ENCODE measurements at regions not wholly inside any gene's neighbourhood (a gene's known extent, or its start where the extent isn't known, plus 50 kb on each side); places are given as distances from the start of the nearest gene placed in this dataset.

GRCh38 chr5:3218916-3219650, 376.5 kb upstream of the IRX1 start:
- TF ChIP-seq CTCF (IDR thresholded peaks at IDR 0.05): no peak
- Histone ChIP-seq H3K4me3 (no peak overlapping the region), H3K9me3 (no peaks in the 10 kb centered on the region), H3K4me1 (no peaks in the 10 kb centered on the region), H3K27me3 (ENCODE audit: insufficient read depth in 3 of 3, low read length in 2 of 3) (peaks cover 0 to 4% (median 0%) of the 10 kb centered on the region in 3 donors), H3K27ac (no peak overlapping the region), H3K36me3 (ENCODE audit: insufficient read depth in 1 of 2, low read depth in 1 of 2) (no peaks in the 10 kb centered on the region)
- intact Hi-C loops (cut with DNase I): no loop called here
- 86 to 90% (median 88%) methylated on average over 20 of the region's 20 CpGs for WGBS, 3 donors
- no peak for ATAC-seq
- DNase-seq: no peak

- Histone ChIP-seq H3K9me3 (no peaks in the 10 kb centered on the region), H3K27ac (no peak overlapping the region), H3K36me3 (ENCODE audit: insufficient read depth in 1 of 2, low read depth in 1 of 2) (no peaks in the 10 kb centered on the region), H3K27me3 (ENCODE audit: insufficient read depth in 3 of 3, low read length in 2 of 3) (peaks cover 0 to 4% (median 0%) of the 10 kb centered on the region in 3 donors), H3K4me1 (no peaks in the 10 kb centered on the region), H3K4me3 (no peak overlapping the region)
- intact Hi-C loops (cut with DNase I): no loop called here
- WGBS, 3 donors: 79 to 90% (median 84%) methylated on average over 21 to 22 of the region's 22 CpGs
- no peak for TF ChIP-seq CTCF (IDR thresholded peaks at IDR 0.05)
- ATAC-seq (no peak), DNase-seq (no peak)
These were observed 377.7 kb upstream of the IRX1 start for GRCh38 chr5:3217771-3218495.

- H3K27ac ChIP-seq: no peak overlapping the region
- no peaks in the 10 kb centered on the region for H3K4me1 ChIP-seq
- ATAC-seq: no peak
- WGBS, 3 donors: 82 to 87% (median 86%) methylated on average over 10 of the region's 10 CpGs
- no peak for DNase-seq
- H3K9me3 ChIP-seq: no peaks in the 10 kb centered on the region
- peaks cover 0 to 4% (median 0%) of the 10 kb centered on the region in 3 donors for H3K27me3 ChIP-seq (ENCODE audit: insufficient read depth in 3 of 3, low read length in 2 of 3)
- H3K36me3 ChIP-seq (ENCODE audit: insufficient read depth in 1 of 2, low read depth in 1 of 2): no peaks in the 10 kb centered on the region
- H3K4me3 ChIP-seq: no peak overlapping the region
- intact Hi-C loops (cut with DNase I): no loop called here
- TF ChIP-seq CTCF (IDR thresholded peaks at IDR 0.05): no peak
These were observed 378.5 kb upstream of the IRX1 start for GRCh38 chr5:3217114-3217513.

GRCh38 chr5:3216386-3216785, 379.2 kb upstream of the IRX1 start:
- Histone ChIP-seq H3K27me3 (ENCODE audit: insufficient read depth in 3 of 3, low read length in 2 of 3) (peaks cover 0 to 4% (median 0%) of the 10 kb centered on the region in 3 donors), H3K36me3 (ENCODE audit: insufficient read depth in 1 of 2, low read depth in 1 of 2) (no peaks in the 10 kb centered on the region), H3K9me3 (no peaks in the 10 kb centered on the region), H3K4me1 (no peaks in the 10 kb centered on the region), H3K27ac (no peak overlapping the region), H3K4me3 (no peak overlapping the region)
- TF ChIP-seq CTCF (IDR thresholded peaks at IDR 0.05): no peak
- no peak for ATAC-seq
- intact Hi-C loops (cut with DNase I): no loop called here
- WGBS, 3 donors: 62 to 93% (median 90%) methylated on average over 7 of the region's 7 CpGs
- no peak for DNase-seq

All from psoas muscle (tissue), 7 donors.